ENCODE measurements at regions not wholly inside any gene's neighbourhood (a gene's known extent, or its start where the extent isn't known, plus 50 kb on each side); places are given as distances from the start of the nearest gene placed in this dataset.

DNA sequence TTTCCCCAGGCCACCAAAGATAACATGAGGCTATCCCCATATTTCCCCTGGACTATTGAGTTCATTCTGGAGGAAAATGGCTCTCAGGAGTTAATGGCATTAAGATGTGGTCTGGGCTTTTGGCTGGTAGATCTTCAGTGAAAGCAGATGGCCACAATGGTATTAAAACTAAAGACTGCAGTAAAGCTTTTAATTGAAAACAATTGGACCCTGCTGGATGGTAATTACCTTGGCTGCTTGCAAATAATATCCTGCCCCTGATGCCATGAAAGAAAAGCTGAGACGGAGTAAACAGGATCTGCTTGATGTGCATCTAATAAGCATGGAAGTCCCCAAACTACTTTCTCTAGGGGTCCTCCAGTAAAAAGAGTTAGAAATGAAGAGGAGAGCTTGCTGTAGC is 255.8 kb downstream of the QKI start:
- intact Hi-C loops (cut with DNase I): no loop called here
- no peaks in the 10 kb centered on the region for H3K36me3 ChIP-seq
- H3K4me3 ChIP-seq: no peak overlapping the region
- 69% methylated on average over 1 of the region's 1 CpG for WGBS
- H3K27me3 ChIP-seq (replicated peaks; ENCODE audit: insufficient read depth): no peaks in the 10 kb centered on the region
- H3K27ac ChIP-seq: no peak overlapping the region
- peaks cover 5% of the 10 kb centered on the region for H3K4me1 ChIP-seq (replicated peaks)
- no peak for DNase-seq (ENCODE audit: low spot score)
- no peaks in the 10 kb centered on the region for H3K9me3 ChIP-seq
- TF ChIP-seq POLR2A (IDR thresholded peaks at IDR 0.05): no peak
- no peak for TF ChIP-seq POLR2AphosphoS5 (IDR thresholded peaks at IDR 0.05)
- TF ChIP-seq, protein P1, sequence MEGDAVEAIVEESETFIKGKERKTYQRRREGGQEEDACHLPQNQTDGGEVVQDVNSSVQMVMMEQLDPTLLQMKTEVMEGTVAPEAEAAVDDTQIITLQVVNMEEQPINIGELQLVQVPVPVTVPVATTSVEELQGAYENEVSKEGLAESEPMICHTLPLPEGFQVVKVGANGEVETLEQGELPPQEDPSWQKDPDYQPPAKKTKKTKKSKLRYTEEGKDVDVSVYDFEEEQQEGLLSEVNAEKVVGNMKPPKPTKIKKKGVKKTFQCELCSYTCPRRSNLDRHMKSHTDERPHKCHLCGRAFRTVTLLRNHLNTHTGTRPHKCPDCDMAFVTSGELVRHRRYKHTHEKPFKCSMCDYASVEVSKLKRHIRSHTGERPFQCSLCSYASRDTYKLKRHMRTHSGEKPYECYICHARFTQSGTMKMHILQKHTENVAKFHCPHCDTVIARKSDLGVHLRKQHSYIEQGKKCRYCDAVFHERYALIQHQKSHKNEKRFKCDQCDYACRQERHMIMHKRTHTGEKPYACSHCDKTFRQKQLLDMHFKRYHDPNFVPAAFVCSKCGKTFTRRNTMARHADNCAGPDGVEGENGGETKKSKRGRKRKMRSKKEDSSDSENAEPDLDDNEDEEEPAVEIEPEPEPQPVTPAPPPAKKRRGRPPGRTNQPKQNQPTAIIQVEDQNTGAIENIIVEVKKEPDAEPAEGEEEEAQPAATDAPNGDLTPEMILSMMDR (IDR thresholded peaks at IDR 0.05): no peak

- H3K9me3 ChIP-seq: no peaks in the 10 kb centered on the region
- no peaks in the 10 kb centered on the region for H3K36me3 ChIP-seq
- H3K27ac ChIP-seq: no peak overlapping the region
- WGBS: 59% methylated on average over 4 of the region's 4 CpGs
- intact Hi-C loops (cut with DNase I): no loop called here
- no peak overlapping the region for H3K4me3 ChIP-seq
- peaks cover 5% of the 10 kb centered on the region for H3K4me1 ChIP-seq (replicated peaks)
- no peak for TF ChIP-seq POLR2AphosphoS5 (IDR thresholded peaks at IDR 0.05)
- no peak for TF ChIP-seq POLR2A (IDR thresholded peaks at IDR 0.05)
- TF ChIP-seq, protein P1 (IDR thresholded peaks at IDR 0.05): no peak
- DNase-seq (ENCODE audit: low spot score): no peak
- no peaks in the 10 kb centered on the region for H3K27me3 ChIP-seq (replicated peaks; ENCODE audit: insufficient read depth)
These were observed 253.5 kb downstream of the QKI start for GRCh38 chr6:163668061-163668426.

GRCh38 chr6:163667372-163668060 is 253.0 kb downstream of the QKI start:
- intact Hi-C loops (cut with DNase I): no loop called here
- WGBS: 74% methylated on average over 13 of the region's 13 CpGs
- Histone ChIP-seq H3K27me3 (replicated peaks; ENCODE audit: insufficient read depth) (no peaks in the 10 kb centered on the region), H3K9me3 (no peaks in the 10 kb centered on the region), H3K36me3 (no peaks in the 10 kb centered on the region), H3K27ac (no peak overlapping the region), H3K4me3 (no peak overlapping the region), H3K4me1 (replicated peaks) (peaks cover 5% of the 10 kb centered on the region)
- TF ChIP-seq POLR2AphosphoS5 (IDR thresholded peaks at IDR 0.05): no peak
- TF ChIP-seq, protein P1 (IDR thresholded peaks at IDR 0.05): no peak
- no peak for TF ChIP-seq POLR2A (IDR thresholded peaks at IDR 0.05)
- DNase-seq (ENCODE audit: low spot score): no peak

DNA sequence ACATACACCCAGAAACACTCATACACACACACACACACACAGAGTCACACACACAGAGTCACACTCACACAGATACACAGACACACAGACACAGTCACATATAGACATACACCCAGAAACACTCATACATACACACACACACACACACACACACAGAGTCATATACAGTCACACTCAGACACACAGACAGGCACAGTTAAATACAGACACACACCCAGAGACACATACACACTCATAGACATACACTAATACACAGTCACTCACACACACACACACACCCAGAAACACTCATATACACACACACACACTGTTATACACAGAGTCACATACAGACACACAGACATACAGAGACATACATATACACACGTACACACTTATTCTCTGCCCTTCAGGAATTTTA is 250.9 kb downstream of the QKI start:
- DNase-seq (ENCODE audit: low spot score): no peak
- no peak for TF ChIP-seq POLR2A (IDR thresholded peaks at IDR 0.05)
- TF ChIP-seq, protein P1 (IDR thresholded peaks at IDR 0.05): no peak
- no peak for TF ChIP-seq POLR2AphosphoS5 (IDR thresholded peaks at IDR 0.05)
- no peaks in the 10 kb centered on the region for H3K27me3 ChIP-seq (replicated peaks; ENCODE audit: insufficient read depth)
- peaks cover 5% of the 10 kb centered on the region for H3K4me1 ChIP-seq (replicated peaks)
- WGBS: 83% methylated on average over 1 of the region's 1 CpG
- H3K27ac ChIP-seq: no peak overlapping the region
- intact Hi-C loops (cut with DNase I): no loop called here
- H3K9me3 ChIP-seq: no peaks in the 10 kb centered on the region
- H3K36me3 ChIP-seq: no peaks in the 10 kb centered on the region
- H3K4me3 ChIP-seq: no peak overlapping the region

- Histone ChIP-seq H3K4me3 (no peak overlapping the region), H3K36me3 (no peaks in the 10 kb centered on the region), H3K4me1 (replicated peaks) (peaks cover 5% of the 10 kb centered on the region), H3K27me3 (replicated peaks; ENCODE audit: insufficient read depth) (no peaks in the 10 kb centered on the region), H3K9me3 (no peaks in the 10 kb centered on the region), H3K27ac (no peak overlapping the region)
- intact Hi-C loops (cut with DNase I): no loop called here
- WGBS: 83% methylated on average over 7 of the region's 7 CpGs
- TF ChIP-seq POLR2AphosphoS5 (IDR thresholded peaks at IDR 0.05): no peak
- TF ChIP-seq, protein P1 (IDR thresholded peaks at IDR 0.05): no peak
- TF ChIP-seq POLR2A (IDR thresholded peaks at IDR 0.05): no peak
- no peak for DNase-seq (ENCODE audit: low spot score)
These were observed 249.1 kb downstream of the QKI start for GRCh38 chr6:163663575-163663974.
